ENCODE measurements at regions not wholly inside any gene's neighbourhood (a gene's known extent, or its start where the extent isn't known, plus 50 kb on each side); places are given as distances from the start of the nearest gene placed in this dataset.
"Not testable (repeated sequence)": the region's sequence is repeated elsewhere in the genome, so short reads cannot be mapped to it uniquely, and the experiment has no call there.

GRCh38 chr14:19158588-19158987 lies 191.4 kb downstream of the POTEM start:
- TF ChIP-seq CTCF (IDR thresholded peaks at IDR 0.05); JUN (IDR thresholded peaks at IDR 0.05); ZFP36 (IDR thresholded peaks at IDR 0.05; ENCODE audit: borderline replicate concordance, partially characterized antibody); TP53 (CRISPR knock-in tag; IDR thresholded peaks at IDR 0.05); USF2 (IDR thresholded peaks at IDR 0.05); REST (IDR thresholded peaks at IDR 0.05); JUNB (IDR thresholded peaks at IDR 0.05); RAD21 (conservative IDR thresholded peaks at IDR 0.05 in 1 of 2, IDR thresholded peaks at IDR 0.05 in 1 of 2); PBX3 (IDR thresholded peaks at IDR 0.05); MAX (IDR thresholded peaks at IDR 0.05): not testable (repeated sequence)

Measured in A549 (cell line).